Glomerular endothelial cell (primary cell): ENCODE measurements at regions not wholly inside any gene's neighbourhood (a gene's known extent, or its start where the extent isn't known, plus 50 kb on each side); places are given as distances from the start of the nearest gene placed in this dataset.

ENCODE experiments used
- DNase-seq: peaks from one replicate; pipeline ENCODE4 v3.0.0-alpha.2; 2011; ENCODE audit warnings: low read depth, low spot score; ENCODE audit errors: extremely low read depth

DNA sequence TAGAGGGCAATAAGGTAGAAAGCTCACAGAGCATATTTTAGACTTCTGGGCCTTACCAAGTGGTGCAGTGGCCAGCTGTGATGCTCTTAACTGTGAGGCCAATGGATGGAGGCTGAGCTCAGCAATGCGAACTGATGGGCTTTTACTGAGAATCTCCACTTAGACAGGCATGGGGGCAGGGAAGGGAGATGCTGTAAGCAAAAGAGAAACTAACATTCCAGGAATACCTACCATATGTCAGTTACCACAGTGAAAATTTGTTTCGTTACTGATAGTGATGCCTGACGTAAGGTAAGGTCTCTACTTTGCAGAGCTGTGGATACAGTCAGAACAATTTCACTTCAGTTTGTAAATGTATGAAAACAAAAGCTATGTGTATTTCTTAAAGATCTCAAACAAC, 250.6 kb upstream of the ZFHX3 start:
- DNase-seq: no peak

DNA sequence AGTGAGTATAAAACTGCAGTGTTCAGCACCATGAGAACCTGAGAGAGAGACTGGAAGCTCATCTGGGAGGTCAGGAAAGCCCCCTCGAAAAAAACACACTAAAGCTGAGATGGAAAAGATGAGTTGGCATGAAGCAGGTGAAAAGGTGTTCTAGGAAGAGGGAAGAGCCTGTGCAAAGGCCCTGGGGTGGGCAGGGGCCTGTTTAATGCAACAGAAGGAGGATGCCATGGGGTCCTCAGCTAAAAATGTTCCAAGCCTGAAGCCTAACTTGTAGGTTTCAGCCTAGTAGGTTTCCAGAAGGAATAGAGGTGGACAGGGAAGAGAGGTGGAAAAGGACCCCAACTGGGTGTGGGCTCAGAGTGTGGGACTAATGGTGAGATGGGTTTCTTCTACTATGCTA, 242.3 kb upstream of the ZFHX3 start:
- DNase-seq: no peak

DNA sequence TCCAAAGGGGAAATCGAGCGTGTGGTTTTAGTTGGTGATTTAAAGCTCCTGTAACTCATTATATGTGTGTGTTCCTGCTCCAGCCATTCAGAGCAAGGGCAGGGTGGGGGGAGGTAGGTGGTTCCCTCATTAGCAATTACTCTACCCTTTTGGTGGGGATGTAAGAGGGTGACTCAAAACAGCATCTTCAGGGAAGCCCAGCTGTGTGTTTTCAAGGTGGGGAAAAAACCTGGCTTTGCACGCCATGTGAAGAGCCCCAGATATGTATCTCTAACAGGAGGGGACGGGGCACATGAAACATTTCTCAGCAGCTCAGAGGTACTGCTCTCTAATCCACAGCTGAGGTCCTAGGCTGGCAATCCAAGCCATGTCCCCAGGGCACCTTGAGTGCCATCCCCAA, 241.3 kb upstream of the ZFHX3 start:
- DNase-seq: no peak

DNA sequence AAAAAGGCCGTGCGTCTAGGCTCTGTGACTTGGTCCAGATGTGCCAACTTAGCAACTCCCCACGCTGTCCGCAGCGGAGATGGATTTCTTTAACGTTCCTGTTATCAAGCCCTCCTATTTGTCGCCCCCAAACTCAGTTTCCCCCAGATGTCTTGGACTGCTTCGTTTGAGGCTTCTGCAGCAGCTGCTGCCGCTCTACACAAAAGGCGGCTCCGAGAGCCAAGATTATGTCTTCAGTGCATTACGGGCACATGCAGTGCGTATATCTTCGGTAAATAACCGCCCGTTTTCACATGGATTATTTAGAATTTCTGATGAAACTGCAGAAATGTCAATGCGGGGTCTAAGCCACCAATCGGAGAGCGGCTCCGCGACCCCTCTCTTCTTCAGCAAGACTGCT, 240.6 kb upstream of the ZFHX3 start:
- no peak for DNase-seq

DNA sequence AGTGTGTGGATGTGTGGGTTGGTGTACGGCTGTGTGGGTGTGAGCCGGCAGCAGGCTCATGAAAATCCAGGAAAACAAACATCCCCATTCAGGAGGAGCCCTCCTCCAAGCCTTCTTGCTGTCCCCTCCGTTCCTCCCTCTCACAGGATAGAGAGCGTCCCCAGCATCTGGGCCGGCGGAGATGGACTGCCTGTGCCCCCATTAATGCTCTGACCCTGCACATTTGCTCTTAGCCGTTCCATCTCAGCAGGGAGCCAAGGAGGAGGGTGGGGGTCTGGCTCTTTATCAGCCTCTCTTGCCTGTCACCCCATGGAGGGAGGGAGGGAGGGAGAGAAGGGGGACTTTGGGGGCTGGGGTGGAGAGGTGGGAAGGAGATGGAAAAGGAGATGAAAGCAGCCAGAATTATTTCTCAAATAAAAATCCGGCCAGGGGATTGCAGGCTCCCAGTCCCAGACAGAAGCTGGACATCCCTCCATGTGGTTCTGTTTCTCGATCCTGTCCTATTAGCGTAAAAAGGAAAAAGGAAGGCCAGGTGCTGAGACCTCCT, 240.0 kb upstream of the ZFHX3 start:
- DNase-seq: no peak

DNA sequence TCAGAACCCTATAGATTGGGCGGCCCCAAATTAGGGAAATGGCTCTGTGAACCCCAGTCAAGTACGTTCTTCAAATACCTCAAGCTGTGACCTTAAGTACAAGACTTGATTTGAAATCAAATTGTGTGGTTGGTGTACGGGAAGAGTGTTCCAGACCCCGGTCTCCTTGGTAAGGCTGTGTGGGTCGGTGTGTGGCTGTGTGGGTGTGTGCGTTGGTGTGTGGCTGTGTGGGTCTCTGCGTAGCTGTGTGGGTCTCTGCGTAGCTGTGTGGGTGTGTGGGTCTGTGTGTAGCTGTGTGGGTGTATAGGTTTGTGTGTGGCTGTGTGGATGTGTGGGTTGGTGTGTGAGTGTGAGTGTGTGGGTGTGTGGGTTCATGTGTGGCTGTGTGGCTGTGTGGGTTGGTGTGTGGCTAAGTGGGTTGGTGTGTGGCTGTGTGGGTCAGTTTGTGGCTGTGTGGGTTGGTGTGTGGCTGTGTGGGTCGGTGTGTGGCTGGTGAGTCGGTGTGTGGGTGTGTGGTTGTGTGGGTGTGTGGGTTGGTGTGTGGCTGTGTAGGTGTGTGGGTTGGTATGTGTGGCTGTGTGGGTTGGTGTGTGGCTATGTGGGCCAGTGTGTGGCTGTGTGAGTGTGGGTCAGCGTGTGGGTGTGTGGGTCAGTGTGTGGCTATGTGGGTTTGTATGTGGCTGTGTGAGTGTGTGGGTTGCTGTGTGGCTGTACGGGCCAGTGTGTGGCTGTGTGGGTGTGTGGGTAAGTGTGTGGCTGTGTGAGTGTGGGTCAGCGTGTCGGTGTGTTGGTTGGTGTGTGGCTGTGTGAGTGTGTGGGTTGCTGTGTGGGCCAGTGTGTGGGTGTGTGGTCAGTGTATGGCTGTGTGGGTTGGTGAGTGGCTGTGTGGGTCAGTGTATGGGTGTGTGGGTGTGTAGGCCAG, 238.7 kb upstream of the ZFHX3 start:
- DNase-seq: no peak

DNA sequence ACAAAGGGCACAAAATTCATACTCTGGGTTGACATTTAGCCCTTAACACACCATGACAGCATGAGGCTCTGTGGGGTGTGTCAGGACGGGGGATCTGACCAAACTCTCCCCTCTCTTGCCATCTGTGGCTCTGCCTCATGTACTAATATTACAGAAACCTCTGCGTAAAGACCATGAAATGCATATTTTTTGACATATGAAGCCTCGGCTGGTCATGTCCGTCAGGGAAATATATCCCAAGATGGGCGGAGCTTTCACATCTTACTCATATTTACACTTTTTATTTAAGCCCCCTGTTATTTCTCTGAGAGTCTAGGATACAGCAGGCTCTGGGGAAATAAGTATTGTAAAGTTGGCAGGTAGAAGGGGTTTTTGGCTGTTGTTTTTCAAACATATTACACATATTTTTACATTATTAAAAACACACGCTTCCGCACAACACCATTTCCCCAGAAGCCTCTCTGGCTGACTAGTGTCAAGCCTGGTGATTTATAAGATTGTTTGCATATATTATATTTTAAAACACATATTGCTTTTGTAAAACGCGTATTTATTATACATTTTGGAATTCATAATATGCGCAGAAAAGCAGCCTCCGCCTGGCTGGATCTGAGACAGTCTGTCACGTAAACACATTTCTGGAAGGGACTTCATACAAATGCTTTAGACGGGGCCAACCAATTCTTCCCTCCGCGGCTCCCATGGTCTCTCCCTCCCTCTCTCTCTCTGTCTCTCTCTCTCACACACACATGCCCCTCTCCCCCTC, 237.7 kb upstream of the ZFHX3 start:
- DNase-seq: no peak

DNA sequence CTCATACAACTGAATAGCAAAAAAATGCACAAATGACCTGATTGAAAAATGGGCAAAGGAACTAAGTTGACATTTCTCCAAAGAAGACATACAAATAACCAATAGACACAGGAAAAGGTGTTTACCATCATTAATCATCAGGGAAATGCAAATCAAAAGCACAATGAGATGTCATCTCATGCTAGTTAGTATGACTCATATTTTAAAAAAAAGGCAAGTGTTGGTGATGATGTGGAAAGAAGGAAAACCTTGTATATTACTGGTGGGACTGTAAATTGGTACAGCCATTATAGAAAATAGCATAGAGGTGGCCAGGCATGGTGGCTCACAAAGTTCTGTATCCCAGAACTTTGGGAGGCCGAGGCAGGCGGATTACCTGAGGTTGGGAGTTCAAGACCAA, 232.5 kb upstream of the ZFHX3 start:
- no peak for DNase-seq

DNA sequence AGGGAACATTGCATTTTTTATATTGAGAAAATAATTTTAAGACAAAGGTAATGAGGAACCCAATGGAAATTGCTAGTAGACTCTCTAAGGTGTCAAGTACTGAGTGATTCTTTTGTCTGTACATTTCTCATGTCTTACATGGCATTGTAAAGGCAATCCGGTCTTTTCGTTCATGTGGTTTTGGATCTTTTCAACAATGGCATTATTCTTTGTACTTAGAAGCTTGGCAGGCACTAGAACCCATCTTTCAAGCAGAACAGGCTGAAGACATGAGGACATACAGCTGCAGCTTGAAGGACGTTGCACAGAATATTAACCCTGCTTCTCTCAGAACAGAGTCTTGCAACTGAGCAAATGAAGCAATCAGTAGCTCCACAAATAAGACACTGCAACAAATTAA, 231.5 kb upstream of the ZFHX3 start:
- no peak for DNase-seq

DNA sequence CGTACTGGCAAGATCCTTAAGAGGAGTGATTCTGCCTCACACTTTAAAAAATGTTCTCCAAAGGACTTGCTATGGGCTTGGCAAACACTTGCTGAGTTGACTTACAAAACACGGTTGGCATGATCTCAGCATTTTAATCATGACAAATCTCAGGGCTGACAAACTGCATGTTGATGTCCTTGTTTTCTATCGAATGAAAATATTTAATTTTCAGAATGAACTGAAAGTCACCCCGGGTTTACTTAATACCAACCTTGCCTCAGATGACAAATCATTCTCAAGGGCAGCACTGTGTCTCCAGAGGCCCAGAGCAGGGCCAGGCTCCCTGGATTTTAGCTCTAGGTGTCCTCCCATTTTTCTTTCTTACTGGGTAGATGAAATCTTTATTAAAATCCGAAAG, 229.1 kb upstream of the ZFHX3 start:
- DNase-seq: no peak

DNA sequence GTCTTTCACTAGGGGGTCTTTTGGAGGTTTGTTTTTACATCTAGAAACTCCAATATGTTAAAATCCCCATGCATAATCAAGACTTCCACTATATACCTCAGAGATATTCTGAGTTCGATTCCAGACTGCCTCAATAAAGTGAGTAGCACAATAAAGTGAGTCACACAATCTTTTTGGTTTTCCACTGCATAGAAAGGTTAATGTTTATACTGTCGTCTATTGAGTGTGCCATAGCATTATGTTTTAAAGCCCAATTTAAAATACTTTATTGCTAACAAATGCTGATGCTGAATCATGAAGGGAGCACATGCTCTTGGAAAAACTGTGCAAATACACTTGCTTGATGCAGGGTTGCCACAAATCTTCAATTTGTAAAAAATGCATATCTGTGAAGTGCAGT, 227.5 kb upstream of the ZFHX3 start:
- no peak for DNase-seq

DNA sequence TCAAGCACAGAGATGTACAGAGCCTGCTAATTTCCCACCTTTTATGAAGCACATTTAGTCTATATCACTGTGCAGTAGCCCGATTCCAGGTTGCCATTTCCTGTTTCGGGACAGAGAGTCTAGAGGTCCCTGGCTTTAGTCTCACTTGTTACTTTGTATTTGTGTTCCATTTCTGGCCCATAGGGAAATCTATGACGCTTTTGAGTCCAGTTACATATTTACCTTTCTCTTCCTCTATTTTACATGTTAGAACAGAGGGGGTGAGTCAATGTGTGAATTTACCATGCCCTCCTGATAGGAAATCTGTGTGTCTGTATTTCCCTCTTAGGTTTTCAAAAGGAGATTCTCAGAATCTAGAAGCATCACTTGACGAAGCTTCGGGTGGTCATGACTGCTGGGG, 227.1 kb upstream of the ZFHX3 start:
- DNase-seq: no peak

DNA sequence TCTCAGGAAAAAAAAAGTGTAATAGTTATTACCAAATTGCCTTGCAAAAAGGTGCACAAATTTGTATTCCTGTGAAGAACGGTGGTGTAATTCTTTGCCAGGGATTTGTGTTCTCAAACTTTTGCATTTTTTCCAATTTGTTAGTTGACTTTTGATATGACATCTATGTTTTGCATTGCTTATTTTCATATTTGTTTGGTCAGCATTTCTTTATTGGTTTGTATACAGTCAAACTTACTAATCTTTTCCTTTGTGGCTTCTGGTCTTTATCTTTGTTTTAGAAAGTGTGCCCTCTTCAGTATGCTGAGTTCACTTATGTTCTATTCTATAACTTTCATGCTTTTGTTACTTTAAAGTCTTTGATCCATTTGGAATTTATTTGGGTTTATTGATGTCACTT, 226.2 kb upstream of the ZFHX3 start:
- no peak for DNase-seq

DNA sequence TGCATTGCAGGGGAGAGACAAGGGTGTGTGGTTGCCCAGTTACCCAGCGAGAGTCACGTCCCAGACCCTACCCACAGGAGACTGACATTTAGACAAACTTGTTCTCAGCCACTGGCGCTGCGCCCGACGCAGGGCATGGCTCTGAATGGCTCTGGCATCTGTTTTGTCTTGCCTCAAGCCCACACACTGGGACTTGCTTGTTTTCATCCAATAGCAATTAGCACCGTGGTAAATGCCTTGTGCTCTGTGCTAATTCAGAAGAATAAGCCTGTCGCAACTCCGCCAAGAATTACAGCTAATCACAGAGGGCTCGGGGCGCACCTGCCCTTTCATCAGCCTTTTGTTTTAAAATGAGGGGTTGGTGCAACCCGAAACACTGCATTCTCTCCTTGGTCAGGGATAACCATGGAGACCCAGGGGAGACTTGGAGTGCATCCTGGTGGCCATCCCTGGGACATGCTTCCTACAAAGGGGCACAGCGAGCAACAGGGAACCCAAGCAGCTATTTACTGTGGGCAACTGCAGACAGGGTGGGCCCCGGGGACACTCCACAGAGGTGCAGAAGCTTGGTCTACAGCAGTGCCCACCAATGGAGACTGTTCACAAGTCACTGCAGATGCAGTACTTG, 220.6 kb upstream of the ZFHX3 start:
- no peak for DNase-seq

DNA sequence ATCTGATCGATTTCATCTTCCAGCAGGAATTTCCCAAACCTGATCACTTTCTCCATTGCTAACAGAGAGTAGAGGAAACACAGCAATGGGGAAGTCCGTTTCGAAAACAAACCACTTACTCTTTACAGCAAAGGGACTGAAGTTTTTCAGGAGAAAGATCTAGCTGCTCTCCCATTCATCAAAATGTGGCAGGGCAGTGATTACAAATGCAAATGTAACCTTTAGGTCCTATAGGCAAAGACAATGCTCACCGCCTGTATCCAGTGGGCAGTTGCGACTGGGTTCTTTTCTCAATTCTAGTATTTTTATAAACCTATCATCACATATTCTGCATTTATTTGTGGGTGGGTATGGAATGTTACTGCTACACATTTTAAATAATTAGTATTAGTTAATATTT, 218.0 kb upstream of the ZFHX3 start:
- no peak for DNase-seq

DNA sequence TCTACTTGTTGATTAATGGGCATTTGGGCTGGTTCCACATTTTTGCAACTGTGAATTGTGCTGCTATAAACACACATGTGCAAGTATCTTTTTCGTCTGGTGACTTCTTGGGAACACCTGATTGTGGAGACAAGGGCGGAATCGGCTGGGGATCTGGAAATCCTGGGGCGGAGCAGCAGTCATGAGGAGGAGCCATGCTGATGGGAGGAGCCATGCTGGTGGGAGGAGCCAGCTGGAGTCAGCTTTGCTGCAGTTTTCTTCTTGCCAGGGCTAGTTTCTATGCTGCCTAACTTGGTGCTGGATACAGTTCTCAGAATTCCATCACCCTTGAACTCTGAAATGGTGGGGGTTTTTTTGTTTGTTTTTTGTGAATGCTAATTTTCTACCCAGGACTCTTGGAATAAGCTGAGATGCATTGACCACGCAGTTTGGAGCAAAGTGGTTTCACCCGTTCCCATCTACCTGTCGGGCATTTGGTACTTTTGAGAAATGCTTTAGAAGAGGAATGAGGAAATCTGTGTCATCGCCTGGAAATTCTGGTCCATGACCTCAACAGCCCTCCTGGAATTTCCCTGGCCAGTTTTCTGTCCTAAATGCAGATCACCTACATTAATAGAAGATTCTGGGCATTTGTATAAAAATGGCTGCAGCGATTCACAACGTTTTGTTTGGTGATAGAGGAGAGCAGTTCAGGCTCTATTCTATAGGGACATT, 217.4 kb upstream of the ZFHX3 start:
- no peak for DNase-seq

DNA sequence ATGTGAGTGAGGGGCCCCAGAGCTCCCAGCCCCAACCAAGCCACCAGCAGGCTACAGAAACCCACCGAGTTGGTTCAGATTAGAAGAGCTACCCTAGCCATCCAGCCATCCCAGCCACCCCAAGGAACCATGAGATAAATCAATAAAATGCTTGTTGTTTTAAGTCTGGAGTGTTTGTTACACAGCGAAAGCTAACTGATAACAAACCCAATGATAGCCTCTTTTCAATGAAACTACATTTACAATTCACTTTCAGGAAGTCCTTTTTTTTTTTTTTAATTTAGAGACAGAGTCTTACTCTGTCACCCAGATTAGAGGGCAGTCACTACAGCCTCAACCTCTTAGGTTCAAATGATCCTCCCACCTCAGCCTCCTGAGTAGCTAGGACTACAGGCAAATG, 215.0 kb upstream of the ZFHX3 start:
- DNase-seq: no peak

DNA sequence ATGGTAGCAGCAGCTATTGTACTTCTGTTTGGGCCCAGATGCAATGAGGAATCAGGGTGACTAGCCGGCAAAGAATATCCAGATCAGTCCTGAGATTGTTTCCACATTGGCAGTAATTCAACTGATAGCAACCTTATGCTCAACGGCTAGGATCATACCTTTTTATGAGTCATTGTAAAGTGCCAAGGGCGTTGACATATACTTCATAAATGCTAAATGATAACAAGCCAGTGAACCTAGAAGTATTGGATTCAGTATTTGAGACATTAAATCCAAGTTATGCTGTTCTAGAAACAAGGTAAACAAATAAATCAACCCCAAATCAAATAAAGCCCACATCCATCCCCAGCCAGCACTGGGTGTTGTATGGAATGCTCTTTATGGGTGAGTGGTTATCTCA, 207.1 kb upstream of the ZFHX3 start:
- no peak for DNase-seq

DNA sequence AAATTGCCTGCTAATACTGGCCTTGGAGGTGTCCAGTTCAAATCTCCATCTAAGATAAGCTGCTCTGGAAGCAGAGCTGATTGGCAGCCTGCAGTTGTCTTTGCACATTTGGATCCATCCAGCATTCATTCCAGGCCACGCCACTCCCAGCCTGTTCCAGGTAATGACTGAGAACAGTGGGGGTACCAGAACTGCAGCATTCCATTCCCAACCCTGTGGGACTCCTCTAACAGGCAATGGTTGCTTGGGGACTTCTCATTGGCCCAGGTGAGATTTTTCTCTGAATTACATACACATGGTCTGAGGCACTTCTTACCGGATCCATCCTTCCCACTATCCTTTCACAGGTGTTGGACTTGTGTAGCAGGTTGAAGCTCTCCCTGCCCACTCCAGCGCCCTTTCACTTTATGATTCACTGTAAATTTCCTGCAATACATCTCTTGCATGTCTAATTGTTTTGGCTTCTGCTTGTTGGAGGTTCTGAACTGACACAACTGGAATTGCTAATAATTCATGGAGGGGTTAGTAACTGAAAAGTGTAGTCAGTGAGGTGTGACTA, 206.1 kb upstream of the ZFHX3 start:
- no peak for DNase-seq

DNA sequence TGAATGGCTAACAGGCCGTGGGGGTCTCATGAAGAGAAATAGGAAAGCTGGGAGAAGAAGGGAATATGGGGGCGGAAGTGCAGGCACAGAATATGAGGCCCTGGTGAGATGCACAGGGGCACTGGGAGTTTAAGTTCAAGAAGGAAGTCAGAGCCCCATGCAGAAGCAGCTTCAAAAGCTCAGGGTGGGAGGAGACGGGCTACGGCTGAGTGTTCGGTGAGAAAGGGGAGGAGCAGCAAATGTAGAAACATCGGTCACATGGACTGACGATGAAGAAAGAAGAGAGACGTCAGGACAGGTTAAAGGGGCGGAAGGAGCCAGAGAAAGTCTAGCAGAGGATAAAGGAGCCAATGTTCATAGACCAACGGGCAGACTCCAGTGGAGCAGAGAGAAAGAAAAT, 204.5 kb upstream of the ZFHX3 start:
- no peak for DNase-seq

DNA sequence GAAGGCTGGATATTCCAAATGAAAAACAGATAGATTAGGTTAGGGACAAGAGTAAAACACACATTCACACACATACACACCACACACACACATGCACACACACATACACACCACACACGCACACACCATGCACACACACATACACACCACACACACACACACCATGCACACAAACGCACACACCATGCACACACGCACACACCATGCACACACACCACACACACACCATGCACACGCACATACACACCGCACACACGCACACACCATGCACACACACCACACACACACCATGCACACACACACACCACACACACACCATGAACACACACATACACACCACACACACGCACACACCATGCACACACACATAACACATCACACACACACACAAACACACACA, 203.7 kb upstream of the ZFHX3 start:
- DNase-seq: no peak
